ENCODE measurements at regions not wholly inside any gene's neighbourhood (a gene's known extent, or its start where the extent isn't known, plus 50 kb on each side); places are given as distances from the start of the nearest gene placed in this dataset.

DNA sequence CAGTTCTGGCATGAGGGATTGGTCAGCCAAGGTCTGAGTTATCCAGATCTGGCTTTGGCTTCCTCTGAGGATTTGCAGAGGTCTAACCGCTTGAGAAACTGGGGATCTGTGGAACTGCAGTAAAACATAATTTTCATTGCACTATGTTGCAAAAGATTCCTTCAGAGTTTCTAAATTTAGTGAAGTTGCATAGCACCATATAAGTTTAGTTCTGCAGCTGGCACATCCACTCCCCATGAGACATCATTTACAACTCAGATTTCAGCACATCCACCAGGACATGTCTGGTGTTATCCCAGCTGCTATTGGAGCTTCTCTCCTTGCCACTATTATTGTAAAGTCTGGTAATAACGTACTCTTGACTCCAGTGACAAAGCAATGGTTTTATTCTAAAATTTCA lies 181.5 kb downstream of the CWF19L2 start:
- H4K91ac ChIP-seq (ENCODE audit: low read length): no peak overlapping the region
- no peak overlapping the region for H3K4me3 ChIP-seq (ENCODE audit: insufficient read depth in 1 of 2, low read depth in 1 of 2, low read length in 2 of 2)
- H3K4me1 ChIP-seq (ENCODE audit: control insufficient read depth, insufficient read depth, low read depth, low read length): no peaks in the 10 kb centered on the region
- H3K9ac ChIP-seq (ENCODE audit: low read length): no peak overlapping the region
- no peak overlapping the region for H2BK120ac ChIP-seq (ENCODE audit: low read depth, low read length)
- H2BK15ac ChIP-seq (ENCODE audit: low read depth, poor library complexity, severe bottlenecking): no peak overlapping the region
- no peak overlapping the region for H3K4me2 ChIP-seq (ENCODE audit: low read length, poor library complexity, severe bottlenecking)
- no peak overlapping the region for H3K14ac ChIP-seq (ENCODE audit: low read length in 2 of 2)
- no peak overlapping the region for H2BK5ac ChIP-seq (ENCODE audit: low read depth, low read length, poor library complexity, severe bottlenecking)
- no peak overlapping the region for H2AK5ac ChIP-seq (ENCODE audit: low read length, severe bottlenecking)
- no peak overlapping the region for H2BK12ac ChIP-seq (ENCODE audit: low read length in 2 of 2)
- no peak overlapping the region for H3K18ac ChIP-seq (ENCODE audit: low read depth in 1 of 2, low read length in 2 of 2)
- H3K27me3 ChIP-seq (ENCODE audit: control insufficient read depth in 1 of 2, insufficient read depth in 1 of 2, low read length in 2 of 2): no peaks in the 10 kb centered on the region
- no peak overlapping the region for H2AFZ ChIP-seq (ENCODE audit: low read depth, low read length)
- no peak for DNase-seq
- 82% methylated on average over 1 of the region's 2 CpGs for WGBS
- H3K9me3 ChIP-seq (ENCODE audit: control insufficient read depth, low read length): no peaks in the 10 kb centered on the region
- no peak overlapping the region for H3K4ac ChIP-seq (ENCODE audit: low read depth in 1 of 2, low read length in 2 of 2)
- H3K36me3 ChIP-seq (ENCODE audit: control insufficient read depth in 1 of 2, insufficient read depth in 2 of 2, low read depth in 1 of 2, low read length in 2 of 2): no peaks in the 10 kb centered on the region
- no peaks in the 10 kb centered on the region for H3K79me1 ChIP-seq (replicated peaks; ENCODE audit: low read length, poor library complexity, severe bottlenecking)
- no peak overlapping the region for H3K23ac ChIP-seq (ENCODE audit: low read length in 2 of 2)
- no peak overlapping the region for H3K27ac ChIP-seq (ENCODE audit: low read length, poor library complexity, severe bottlenecking)
- H4K8ac ChIP-seq (ENCODE audit: low read length): no peak overlapping the region

DNA sequence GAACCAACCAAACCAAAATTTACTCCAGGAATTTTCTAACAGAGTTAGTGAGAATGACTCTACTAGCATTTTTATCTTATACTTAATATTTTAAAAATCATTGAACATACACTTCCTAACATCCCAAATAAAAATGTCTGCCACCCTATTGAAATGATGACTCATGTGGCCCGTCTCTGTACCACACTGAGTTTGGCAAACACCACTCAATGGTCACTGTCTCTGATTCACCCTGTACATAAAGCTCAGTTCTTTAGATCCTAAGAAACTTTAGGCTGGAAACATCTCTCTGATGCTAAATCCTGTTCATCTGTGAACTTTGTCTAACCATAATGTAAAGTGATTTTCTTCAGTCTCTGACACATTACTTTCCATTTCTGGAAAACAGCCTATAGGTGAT lies 182.0 kb downstream of the CWF19L2 start:
- Histone ChIP-seq H3K4me3 (ENCODE audit: insufficient read depth in 1 of 2, low read depth in 1 of 2, low read length in 2 of 2) (no peak overlapping the region), H3K9me3 (ENCODE audit: control insufficient read depth, low read length) (no peaks in the 10 kb centered on the region), H3K4me2 (ENCODE audit: low read length, poor library complexity, severe bottlenecking) (no peak overlapping the region), H4K8ac (ENCODE audit: low read length) (no peak overlapping the region), H4K91ac (ENCODE audit: low read length) (no peak overlapping the region), H3K14ac (ENCODE audit: low read length in 2 of 2) (no peak overlapping the region), H3K36me3 (ENCODE audit: control insufficient read depth in 1 of 2, insufficient read depth in 2 of 2, low read depth in 1 of 2, low read length in 2 of 2) (no peaks in the 10 kb centered on the region), H2AFZ (ENCODE audit: low read depth, low read length) (no peak overlapping the region), H2BK5ac (ENCODE audit: low read depth, low read length, poor library complexity, severe bottlenecking) (no peak overlapping the region), H2BK12ac (ENCODE audit: low read length in 2 of 2) (no peak overlapping the region), H3K79me1 (replicated peaks; ENCODE audit: low read length, poor library complexity, severe bottlenecking) (no peaks in the 10 kb centered on the region), H3K4ac (ENCODE audit: low read depth in 1 of 2, low read length in 2 of 2) (no peak overlapping the region), H3K9ac (ENCODE audit: low read length) (no peak overlapping the region), H3K27ac (ENCODE audit: low read length, poor library complexity, severe bottlenecking) (no peak overlapping the region), H3K23ac (ENCODE audit: low read length in 2 of 2) (no peak overlapping the region), H3K4me1 (ENCODE audit: control insufficient read depth, insufficient read depth, low read depth, low read length) (no peaks in the 10 kb centered on the region), H2AK5ac (ENCODE audit: low read length, severe bottlenecking) (no peak overlapping the region), H3K18ac (ENCODE audit: low read depth in 1 of 2, low read length in 2 of 2) (no peak overlapping the region), H2BK120ac (ENCODE audit: low read depth, low read length) (no peak overlapping the region), H2BK15ac (ENCODE audit: low read depth, poor library complexity, severe bottlenecking) (no peak overlapping the region), H3K27me3 (ENCODE audit: control insufficient read depth in 1 of 2, insufficient read depth in 1 of 2, low read length in 2 of 2) (no peaks in the 10 kb centered on the region)
- WGBS: 77% methylated on average over 1 of the region's 1 CpG
- no peak for DNase-seq

DNA sequence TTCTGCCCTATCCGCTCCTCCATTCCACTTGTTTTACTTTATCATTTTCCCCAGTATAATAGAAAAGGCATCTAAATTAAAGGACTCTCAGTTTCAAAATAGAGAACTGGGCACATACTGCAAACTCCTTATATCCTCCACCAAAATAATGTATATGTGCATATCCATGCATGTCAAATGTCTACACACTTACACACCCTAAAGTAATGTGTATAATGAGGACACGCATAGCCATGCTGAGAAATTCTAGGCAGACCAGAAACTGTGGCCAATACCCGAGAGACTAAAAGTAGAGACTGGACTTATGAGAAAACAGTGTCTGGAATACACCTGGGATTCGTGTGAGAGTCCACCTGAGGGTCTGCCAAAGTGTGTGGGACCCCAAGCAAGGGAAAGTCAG lies 183.5 kb downstream of the CWF19L2 start:
- H3K4me2 ChIP-seq (ENCODE audit: low read length, poor library complexity, severe bottlenecking): no peak overlapping the region
- no peaks in the 10 kb centered on the region for H3K36me3 ChIP-seq (ENCODE audit: control insufficient read depth in 1 of 2, insufficient read depth in 2 of 2, low read depth in 1 of 2, low read length in 2 of 2)
- no peak overlapping the region for H2BK120ac ChIP-seq (ENCODE audit: low read depth, low read length)
- 82% methylated on average over 4 of the region's 4 CpGs for WGBS
- no peak overlapping the region for H2BK15ac ChIP-seq (ENCODE audit: low read depth, poor library complexity, severe bottlenecking)
- no peak overlapping the region for H4K91ac ChIP-seq (ENCODE audit: low read length)
- H3K27me3 ChIP-seq (ENCODE audit: control insufficient read depth in 1 of 2, insufficient read depth in 1 of 2, low read length in 2 of 2): no peaks in the 10 kb centered on the region
- no peak overlapping the region for H3K9ac ChIP-seq (ENCODE audit: low read length)
- no peaks in the 10 kb centered on the region for H3K4me1 ChIP-seq (ENCODE audit: control insufficient read depth, insufficient read depth, low read depth, low read length)
- H3K18ac ChIP-seq (ENCODE audit: low read depth in 1 of 2, low read length in 2 of 2): no peak overlapping the region
- no peak overlapping the region for H2AK5ac ChIP-seq (ENCODE audit: low read length, severe bottlenecking)
- H2BK12ac ChIP-seq (ENCODE audit: low read length in 2 of 2): no peak overlapping the region
- H4K8ac ChIP-seq (ENCODE audit: low read length): no peak overlapping the region
- no peak for DNase-seq
- H3K4me3 ChIP-seq (ENCODE audit: insufficient read depth in 1 of 2, low read depth in 1 of 2, low read length in 2 of 2): no peak overlapping the region
- H3K14ac ChIP-seq (ENCODE audit: low read length in 2 of 2): no peak overlapping the region
- no peak overlapping the region for H3K23ac ChIP-seq (ENCODE audit: low read length in 2 of 2)
- no peak overlapping the region for H3K27ac ChIP-seq (ENCODE audit: low read length, poor library complexity, severe bottlenecking)
- H3K4ac ChIP-seq (ENCODE audit: low read depth in 1 of 2, low read length in 2 of 2): no peak overlapping the region
- no peak overlapping the region for H2BK5ac ChIP-seq (ENCODE audit: low read depth, low read length, poor library complexity, severe bottlenecking)
- H3K9me3 ChIP-seq (ENCODE audit: control insufficient read depth, low read length): no peaks in the 10 kb centered on the region
- H2AFZ ChIP-seq (ENCODE audit: low read depth, low read length): no peak overlapping the region
- H3K79me1 ChIP-seq (replicated peaks; ENCODE audit: low read length, poor library complexity, severe bottlenecking): no peaks in the 10 kb centered on the region

DNA sequence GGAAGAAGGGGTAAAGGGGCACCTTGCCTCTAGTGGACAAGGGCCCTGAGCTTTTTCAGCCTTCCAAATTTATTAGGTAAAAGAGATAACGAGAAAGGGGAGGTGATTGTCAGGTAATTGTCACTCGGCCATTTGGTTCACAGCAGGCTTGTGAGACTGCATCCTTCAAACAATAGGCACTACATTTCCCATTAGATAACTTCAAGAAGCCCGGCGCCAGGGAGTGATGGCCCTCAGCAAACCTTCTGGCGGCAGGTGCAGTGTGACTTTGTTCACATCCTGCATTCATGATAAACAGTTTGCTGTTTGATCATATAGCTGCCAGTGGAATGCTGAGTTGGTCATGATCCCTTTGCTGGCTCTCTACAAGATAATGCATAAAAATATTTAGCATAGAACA lies 185.1 kb downstream of the CWF19L2 start:
- Histone ChIP-seq H3K18ac (ENCODE audit: low read depth in 1 of 2, low read length in 2 of 2) (no peak overlapping the region), H3K23ac (ENCODE audit: low read length in 2 of 2) (no peak overlapping the region), H3K27me3 (ENCODE audit: control insufficient read depth in 1 of 2, insufficient read depth in 1 of 2, low read length in 2 of 2) (no peaks in the 10 kb centered on the region), H3K14ac (ENCODE audit: low read length in 2 of 2) (no peak overlapping the region), H3K36me3 (ENCODE audit: control insufficient read depth in 1 of 2, insufficient read depth in 2 of 2, low read depth in 1 of 2, low read length in 2 of 2) (no peaks in the 10 kb centered on the region), H3K9ac (ENCODE audit: low read length) (no peak overlapping the region), H3K4me3 (ENCODE audit: insufficient read depth in 1 of 2, low read depth in 1 of 2, low read length in 2 of 2) (no peak overlapping the region), H3K27ac (ENCODE audit: low read length, poor library complexity, severe bottlenecking) (no peak overlapping the region), H4K91ac (ENCODE audit: low read length) (no peak overlapping the region), H2AK5ac (ENCODE audit: low read length, severe bottlenecking) (no peak overlapping the region), H3K4me1 (ENCODE audit: control insufficient read depth, insufficient read depth, low read depth, low read length) (no peaks in the 10 kb centered on the region), H2BK120ac (ENCODE audit: low read depth, low read length) (no peak overlapping the region), H2BK5ac (ENCODE audit: low read depth, low read length, poor library complexity, severe bottlenecking) (no peak overlapping the region), H3K4me2 (ENCODE audit: low read length, poor library complexity, severe bottlenecking) (no peak overlapping the region), H4K8ac (ENCODE audit: low read length) (no peak overlapping the region), H3K4ac (ENCODE audit: low read depth in 1 of 2, low read length in 2 of 2) (no peak overlapping the region), H2BK12ac (ENCODE audit: low read length in 2 of 2) (no peak overlapping the region), H2AFZ (ENCODE audit: low read depth, low read length) (no peak overlapping the region), H3K9me3 (ENCODE audit: control insufficient read depth, low read length) (no peaks in the 10 kb centered on the region), H3K79me1 (replicated peaks; ENCODE audit: low read length, poor library complexity, severe bottlenecking) (no peaks in the 10 kb centered on the region), H2BK15ac (ENCODE audit: low read depth, poor library complexity, severe bottlenecking) (no peak overlapping the region)
- 46% methylated on average over 4 of the region's 5 CpGs for WGBS
- no peak for DNase-seq

Data from mesenchymal stem cell (in vitro differentiated cells and primary cell).